ENCODE measurements at regions not wholly inside any gene's neighbourhood (a gene's known extent, or its start where the extent isn't known, plus 50 kb on each side); places are given as distances from the start of the nearest gene placed in this dataset.

- TF ChIP-seq ZNF462 (CRISPR knock-in tag; IDR thresholded peaks at IDR 0.05) (no peak), POLR2AphosphoS5 (IDR thresholded peaks at IDR 0.05; ENCODE audit: low read depth) (no peak), CTCF (conservative IDR thresholded peaks at IDR 0.05; ENCODE audit: low read depth in 2 of 2) (no peak), NANOG (IDR thresholded peaks at IDR 0.05; ENCODE audit: borderline replicate concordance) (no peak), ETS1 (IDR thresholded peaks at IDR 0.05) (no peak), STAT1 (IDR thresholded peaks at IDR 0.05; ENCODE audit: unreplicated experiment) (no peak)
Measured at GRCh38 chr12:123066384-123066710, 84.5 kb downstream of the PITPNM2 start (continued).

GRCh38 chr12:123065676-123066383 lies 85.1 kb downstream of the PITPNM2 start:
- Histone ChIP-seq H3K79me2 (replicated peaks; ENCODE audit: insufficient read depth) (no peaks in the 10 kb centered on the region), H3K27me3 (ENCODE audit: insufficient read depth) (no peaks in the 10 kb centered on the region), H3K27ac (ENCODE audit: low read depth) (no peak overlapping the region), H3K9me2 (ENCODE audit: insufficient read depth) (no peaks in the 10 kb centered on the region), H3K4me3 (no peak overlapping the region), H3K4me2 (no peak overlapping the region), H3K36me3 (ENCODE audit: insufficient read depth) (no peaks in the 10 kb centered on the region), H3F3A (replicated peaks; ENCODE audit: low read depth) (no peaks in the 10 kb centered on the region), H3K4me1 (ENCODE audit: insufficient read depth) (no peaks in the 10 kb centered on the region), H2AFZ (no peak overlapping the region), H4K20me1 (replicated peaks; ENCODE audit: insufficient read depth) (no peaks in the 10 kb centered on the region)
- DNase-seq (ENCODE audit: low spot score) = no peak
- Mint-ChIP-seq H3K27me3 (ENCODE audit: insufficient read depth, low read depth, poor library complexity) (peaks cover 11% of the 10 kb centered on the region), H3K4me3 (no peak overlapping the region), H3K4me1 (no peaks in the 10 kb centered on the region), H3K27ac (no peak overlapping the region; the same call in 1 of the 2 replicates), H3K9me3 (no peaks in the 10 kb centered on the region), H3K36me3 (ENCODE audit: low read depth) (no peaks in the 10 kb centered on the region)
- ATAC-seq = no peak
- TF ChIP-seq REST (IDR thresholded peaks at IDR 0.05; ENCODE audit: unreplicated experiment) = no peak
- TF ChIP-seq ZNF114 (CRISPR knock-in tag; IDR thresholded peaks at IDR 0.05) = no peak
